Fibroblast of skin of left biceps (primary cell): ENCODE measurements at regions not wholly inside any gene's neighbourhood (a gene's known extent, or its start where the extent isn't known, plus 50 kb on each side); places are given as distances from the start of the nearest gene placed in this dataset.

Experiments used
- DNase-seq, 2 experiments: peaks; one replicate each; pipeline ENCODE4 v3.0.0-alpha.2; 2013; ENCODE audit warnings: low read depth in 2 of 2

- DNase-seq, result no peak
These were observed 50.6 kb upstream of the ZNF385D start for GRCh38 chr3:21801631-21802030.

- DNase-seq, result no peak
These were observed 52.6 kb upstream of the ZNF385D start for GRCh38 chr3:21803604-21804003.

GRCh38 chr3:21804330-21804729 lies 53.3 kb upstream of the ZNF385D start:
- DNase-seq, result no peak

- DNase-seq, result no peak
These were observed 55.7 kb upstream of the ZNF385D start for GRCh38 chr3:21806733-21807132.

- no peak for DNase-seq
These were observed 74.7 kb upstream of the ZNF385D start for GRCh38 chr3:21825684-21826083.

- DNase-seq, result peak in 1 of 2 experiments; percentile 21
These were observed 75.4 kb upstream of the ZNF385D start for GRCh38 chr3:21826416-21826815.

GRCh38 chr3:21830541-21830940 lies 79.5 kb upstream of the ZNF385D start:
- no peak for DNase-seq

- peak in 1 of 2 experiments; percentile 19 for DNase-seq
These were observed 84.3 kb upstream of the ZNF385D start for GRCh38 chr3:21835264-21835663.

- DNase-seq, result no peak
These were observed 85.2 kb upstream of the ZNF385D start for GRCh38 chr3:21836227-21836626.

GRCh38 chr3:21839176-21839575 lies 88.2 kb upstream of the ZNF385D start:
- peak in 1 of 2 experiments; percentile 34 for DNase-seq

- DNase-seq, result peak; percentile 63 to 72
These were observed 88.6 kb upstream of the ZNF385D start for GRCh38 chr3:21839592-21839991.

- DNase-seq, result peak in 1 of 2 experiments; percentile 4
These were observed 96.0 kb upstream of the ZNF385D start for GRCh38 chr3:21847005-21847404.

GRCh38 chr3:21859124-21860081 lies 108.4 kb upstream of the ZNF385D start:
- no peak for DNase-seq

- DNase-seq, result no peak
These were observed 109.1 kb upstream of the ZNF385D start for GRCh38 chr3:21860082-21860475.

GRCh38 chr3:21860657-21861056 lies 109.6 kb upstream of the ZNF385D start:
- no peak for DNase-seq

- no peak for DNase-seq
These were observed 125.8 kb upstream of the ZNF385D start for GRCh38 chr3:21876782-21877181.

- DNase-seq, result no peak
These were observed 126.3 kb upstream of the ZNF385D start for GRCh38 chr3:21877214-21877754.

- DNase-seq, result no peak
These were observed 128.3 kb upstream of the ZNF385D start for GRCh38 chr3:21879184-21879886.

GRCh38 chr3:21888656-21889055 lies 137.6 kb upstream of the ZNF385D start:
- no peak for DNase-seq

- no peak for DNase-seq
These were observed 138.2 kb upstream of the ZNF385D start for GRCh38 chr3:21889166-21889565.

GRCh38 chr3:21892104-21892503 lies 141.1 kb upstream of the ZNF385D start:
- no peak for DNase-seq

GRCh38 chr3:21893242-21893641 lies 142.2 kb upstream of the ZNF385D start:
- no peak for DNase-seq
